Right lobe of liver (tissue), 6 donors: ENCODE measurements at regions not wholly inside any gene's neighbourhood (a gene's known extent, or its start where the extent isn't known, plus 50 kb on each side); places are given as distances from the start of the nearest gene placed in this dataset.

Experiments used
- ATAC-seq, 4 donors: fragments of 200-7000 bp; cut with Tn5 transposase; one replicate each; pipeline ENCODE4 v1.9.1; 2020; ENCODE audit warnings: mild to moderate bottlenecking in 4 of 4, moderate library complexity in 4 of 4
- DNase-seq, 3 donors: peaks; one replicate each; pipeline ENCODE4 v3.0.0-alpha.2; 2020
- H3K27ac ChIP-seq, 3 donors: fragments of 200-600 bp; one replicate each; pipeline ENCODE4 v1.8.0; 2022
- H3K27me3 ChIP-seq, 2 donors: fragments of 200-600 bp; one replicate each; pipeline ENCODE4 v1.8.0; 2022
- H3K36me3 ChIP-seq, 4 donors: fragments of 200-600 bp; sonication (generic) in 1 of 4; one replicate each; pipeline versions ENCODE4 v1.5.1 to v1.8.0; 2017 to 2022; ENCODE audit warnings: control low read depth in 1 of 4
- H3K4me1 ChIP-seq, 4 donors: fragments of 200-600 bp; sonication (generic) in 1 of 4; one replicate each; pipeline versions ENCODE4 v1.5.1 to v1.8.0; 2017 to 2022; ENCODE audit warnings: control low read depth in 1 of 4
- H3K4me3 ChIP-seq, 3 donors: fragments of 200-600 bp; one replicate each; pipeline ENCODE4 v1.8.0; 2022
- H3K9me3 ChIP-seq, 4 donors: fragments of 200-600 bp; sonication (generic) in 1 of 4; one replicate each; pipeline versions ENCODE4 v1.5.1 to v1.8.0; 2017 to 2022; ENCODE audit warnings: control low read depth in 1 of 4
- CTCF ChIP-seq, 4 donors: fragments of 200-600 bp in 3 of 4; fragments of 450-650 bp in 1 of 4; IDR thresholded peaks; one replicate each; pipeline versions ENCODE4 v1.5.1 to v1.8.0; 2016 to 2022; ENCODE audit warnings: antibody characterized with exemption in 4 of 4, mild to moderate bottlenecking in 2 of 4
- POLR2A ChIP-seq: fragments of 450-650 bp; IDR thresholded peaks from one replicate; pipeline ENCODE4 v1.6.1; 2017; ENCODE audit warnings: antibody characterized with exemption, mild to moderate bottlenecking
- WGBS: methylation state at CpG from one replicate; pipeline ENCODE4 v1.1.6; 2018; ENCODE audit warnings: low coverage, low lambda C conversion rate; ENCODE audit not compliant: insufficient coverage; ENCODE audit errors: missing lambda C conversion rate; 5-methylcytosine and 5-hydroxymethylcytosine counted together
- intact Hi-C, 2 donors: fragments of 100-400 bp; cut with DNase I; formaldehyde crosslinking; loops; one replicate each; pipeline versions ENCODE4 v1.11.2 to v1.14.1; 2022
- donor health status: DM: no; HTN: yes; CAD: no.
- donor health status: DM: no; HTN: no; CAD: no.
- donor health status: DM: no; HTN: no; CAD: no.
- donor health status: DM: no; HTN: yes; CAD: no.
- donor health status: DM: no; HTN: yes; CAD: no.

- no peaks in the 10 kb centered on the region for H3K4me1 ChIP-seq
- WGBS = 42% methylated on average over 4 of the region's 4 CpGs
- H3K4me3 ChIP-seq = no peak overlapping the region
- peak; percentile 77 to 82 (median 82) for ATAC-seq
- peak in 1 of 3 donors; percentile 46 for DNase-seq
- peaks cover 0 to 3% of the 10 kb centered on the region in 2 donors for H3K27me3 ChIP-seq
- no peaks in the 10 kb centered on the region for H3K9me3 ChIP-seq
- H3K27ac ChIP-seq = no peak overlapping the region
- no peaks in the 10 kb centered on the region for H3K36me3 ChIP-seq
- intact Hi-C loops = no loop called here
- TF ChIP-seq POLR2A = no peak
- TF ChIP-seq CTCF (IDR thresholded peaks at IDR 0.05) = peak; percentile 59 to 69 (median 66)
Measured at GRCh38 chr4:179307297-179308136, 1865.3 kb upstream of the AGA start.

- Histone ChIP-seq H3K4me1 (no peaks in the 10 kb centered on the region), H3K27me3 (peaks cover 0 to 3% of the 10 kb centered on the region in 2 donors), H3K36me3 (no peaks in the 10 kb centered on the region), H3K9me3 (no peaks in the 10 kb centered on the region), H3K27ac (no peak overlapping the region), H3K4me3 (no peak overlapping the region)
- ATAC-seq (no peak), DNase-seq (no peak)
- TF ChIP-seq POLR2A = no peak
- TF ChIP-seq CTCF (IDR thresholded peaks at IDR 0.05) = no peak
- intact Hi-C loops = no loop called here
- no CpG with 5 or more reads among the region's 1 CpG for WGBS
Measured at GRCh38 chr4:179313823-179314222, 1871.6 kb upstream of the AGA start.

- Histone ChIP-seq H3K9me3 (no peaks in the 10 kb centered on the region), H3K4me1 (no peaks in the 10 kb centered on the region), H3K27me3 (no peaks in the 10 kb centered on the region), H3K27ac (no peak overlapping the region), H3K4me3 (no peak overlapping the region), H3K36me3 (no peaks in the 10 kb centered on the region)
- 67% methylated on average over 1 of the region's 2 CpGs for WGBS
- ATAC-seq (no peak), DNase-seq (no peak)
- no peak for TF ChIP-seq CTCF (IDR thresholded peaks at IDR 0.05)
- TF ChIP-seq POLR2A = no peak
- intact Hi-C loops = no loop called here
Measured at GRCh38 chr4:179325181-179325580, 1882.9 kb upstream of the AGA start.

- TF ChIP-seq POLR2A (no peak), CTCF (IDR thresholded peaks at IDR 0.05) (no peak)
- no peak overlapping the region for H3K4me3 ChIP-seq
- 53% methylated on average over 2 of the region's 8 CpGs for WGBS
- no peaks in the 10 kb centered on the region for H3K9me3 ChIP-seq
- intact Hi-C loops = no loop called here
- H3K4me1 ChIP-seq = no peaks in the 10 kb centered on the region
- no peaks in the 10 kb centered on the region for H3K36me3 ChIP-seq
- ATAC-seq = peak in 1 of 4 donors; percentile 23
- no peak overlapping the region for H3K27ac ChIP-seq
- no peak for DNase-seq
- H3K27me3 ChIP-seq = no peaks in the 10 kb centered on the region
Measured at GRCh38 chr4:179328627-179329026, 1886.4 kb upstream of the AGA start.
